Neural progenitor cell (in vitro differentiated cells): ENCODE measurements at regions not wholly inside any gene's neighbourhood (a gene's known extent, or its start where the extent isn't known, plus 50 kb on each side); places are given as distances from the start of the nearest gene placed in this dataset.

ENCODE experiments used
- DNase-seq: peaks from one replicate; pipeline ENCODE4 v3.0.0-alpha.2; 2016; ENCODE audit warnings: low spot score
- H2AFZ ChIP-seq: fragments of 200-600 bp; sonication (generic); replicated peaks from 2 replicates; pipeline ENCODE4 v1.6.1; 2016; ENCODE audit warnings: antibody characterized with exemption
- H3F3A ChIP-seq: fragments of 200-600 bp; sonication (generic); 2 replicates; pipeline ENCODE4 v1.6.1; 2016; ENCODE audit warnings: antibody characterized with exemption, low read depth
- H3K27ac ChIP-seq: fragments of 200-600 bp; sonication (generic); 2 replicates; pipeline ENCODE4 v1.5.1; 2016; ENCODE audit warnings: mild to moderate bottlenecking
- H3K27me3 ChIP-seq: fragments of 200-600 bp; sonication (generic); 2 replicates; pipeline ENCODE4 v1.6.1; 2016; ENCODE audit warnings: mild to moderate bottlenecking, moderate library complexity
- H3K36me3 ChIP-seq: fragments of 200-600 bp; sonication (generic); 2 replicates; pipeline ENCODE4 v1.5.1; 2016
- H3K4me1 ChIP-seq: fragments of 200-600 bp; sonication (generic); 2 replicates; pipeline ENCODE4 v1.6.1; 2016; ENCODE audit warnings: mixed run types
- H3K4me2 ChIP-seq: fragments of 200-600 bp; sonication (generic); 2 replicates; pipeline ENCODE4 v1.6.1; 2016
- H3K4me3 ChIP-seq: fragments of 200-600 bp; sonication (generic); 2 replicates; pipeline ENCODE4 v1.5.1; 2016
- H3K79me2 ChIP-seq: fragments of 200-600 bp; sonication (generic); 2 replicates; pipeline ENCODE4 v1.6.1; 2016; ENCODE audit warnings: low read depth
- H3K9ac ChIP-seq: fragments of 200-600 bp; sonication (generic); 2 replicates; pipeline ENCODE4 v1.6.1; 2016
- H3K9me3 ChIP-seq: fragments of 200-600 bp; sonication (generic); 2 replicates; pipeline ENCODE4 v1.5.1; 2016; ENCODE audit warnings: low read depth
- H4K20me1 ChIP-seq: fragments of 200-600 bp; sonication (generic); 2 replicates; pipeline ENCODE4 v1.6.1; 2016; ENCODE audit warnings: low read depth
- H3K27ac Mint-ChIP-seq: 3 replicates; pipeline ENCODE4 v1.8.0; 2021; ENCODE audit warnings: mixed read lengths
- H3K27me3 Mint-ChIP-seq: 2 replicates; pipeline ENCODE4 v1.8.0; 2022; ENCODE audit warnings: low read depth, mild to moderate bottlenecking, inconsistent platforms, moderate library complexity, mixed read lengths; ENCODE audit not compliant: insufficient read depth
- H3K36me3 Mint-ChIP-seq: 3 replicates; pipeline ENCODE4 v1.8.0; 2021; ENCODE audit warnings: mixed read lengths
- H3K4me1 Mint-ChIP-seq: 3 replicates; pipeline ENCODE4 v1.8.0; 2021; ENCODE audit warnings: mixed read lengths
- H3K4me3 Mint-ChIP-seq: 3 replicates; pipeline ENCODE4 v1.8.0; 2021; ENCODE audit warnings: mild to moderate bottlenecking, moderate library complexity, mixed read lengths
- H3K9me3 Mint-ChIP-seq: 3 replicates; pipeline ENCODE4 v1.8.0; 2020; ENCODE audit warnings: mixed read lengths
- EZH2 ChIP-seq: fragments of 200-600 bp; sonication (generic); IDR thresholded peaks from 2 replicates; pipeline ENCODE4 v1.6.1; 2017; ENCODE audit warnings: antibody characterized with exemption, mild to moderate bottlenecking, moderate library complexity
- EZH2phosphoT487 ChIP-seq: fragments of 200-600 bp; sonication (generic); IDR thresholded peaks from 2 replicates; pipeline ENCODE4 v1.6.1; 2017; ENCODE audit warnings: antibody characterized with exemption
- TF ChIP-seq, protein P1 (sequence below): fragments of 200-600 bp; sonication (generic); IDR thresholded peaks from 2 replicates; pipeline ENCODE4 v1.5.1; 2017; ENCODE audit warnings: antibody characterized with exemption, mild to moderate bottlenecking

- no peak for TF ChIP-seq EZH2phosphoT487
- TF ChIP-seq, protein P1, sequence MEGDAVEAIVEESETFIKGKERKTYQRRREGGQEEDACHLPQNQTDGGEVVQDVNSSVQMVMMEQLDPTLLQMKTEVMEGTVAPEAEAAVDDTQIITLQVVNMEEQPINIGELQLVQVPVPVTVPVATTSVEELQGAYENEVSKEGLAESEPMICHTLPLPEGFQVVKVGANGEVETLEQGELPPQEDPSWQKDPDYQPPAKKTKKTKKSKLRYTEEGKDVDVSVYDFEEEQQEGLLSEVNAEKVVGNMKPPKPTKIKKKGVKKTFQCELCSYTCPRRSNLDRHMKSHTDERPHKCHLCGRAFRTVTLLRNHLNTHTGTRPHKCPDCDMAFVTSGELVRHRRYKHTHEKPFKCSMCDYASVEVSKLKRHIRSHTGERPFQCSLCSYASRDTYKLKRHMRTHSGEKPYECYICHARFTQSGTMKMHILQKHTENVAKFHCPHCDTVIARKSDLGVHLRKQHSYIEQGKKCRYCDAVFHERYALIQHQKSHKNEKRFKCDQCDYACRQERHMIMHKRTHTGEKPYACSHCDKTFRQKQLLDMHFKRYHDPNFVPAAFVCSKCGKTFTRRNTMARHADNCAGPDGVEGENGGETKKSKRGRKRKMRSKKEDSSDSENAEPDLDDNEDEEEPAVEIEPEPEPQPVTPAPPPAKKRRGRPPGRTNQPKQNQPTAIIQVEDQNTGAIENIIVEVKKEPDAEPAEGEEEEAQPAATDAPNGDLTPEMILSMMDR: no peak
- TF ChIP-seq EZH2: no peak
- Mint-ChIP-seq H3K9me3 (no peaks in the 10 kb centered on the region), H3K27ac (no peak overlapping the region), H3K27me3 (no peaks in the 10 kb centered on the region), H3K4me3 (no peak overlapping the region), H3K4me1 (no peaks in the 10 kb centered on the region), H3K36me3 (no peaks in the 10 kb centered on the region)
- H3K9me3 ChIP-seq: no peaks in the 10 kb centered on the region
- DNase-seq: no peak
- no peaks in the 10 kb centered on the region for H3K4me1 ChIP-seq
- H3K36me3 ChIP-seq: no peaks in the 10 kb centered on the region
- no peaks in the 10 kb centered on the region for H4K20me1 ChIP-seq
- no peaks in the 10 kb centered on the region for H3K27me3 ChIP-seq
- no peak overlapping the region for H3K4me3 ChIP-seq
- no peak overlapping the region for H3K27ac ChIP-seq
- H2AFZ ChIP-seq: no peak overlapping the region
- no peak overlapping the region for H3K9ac ChIP-seq
- H3F3A ChIP-seq: no peaks in the 10 kb centered on the region
- H3K4me2 ChIP-seq: no peak overlapping the region
- H3K79me2 ChIP-seq: no peaks in the 10 kb centered on the region
These were observed 128.1 kb upstream of the STK26 start for GRCh38 chrX:131894995-131895394.

DNA sequence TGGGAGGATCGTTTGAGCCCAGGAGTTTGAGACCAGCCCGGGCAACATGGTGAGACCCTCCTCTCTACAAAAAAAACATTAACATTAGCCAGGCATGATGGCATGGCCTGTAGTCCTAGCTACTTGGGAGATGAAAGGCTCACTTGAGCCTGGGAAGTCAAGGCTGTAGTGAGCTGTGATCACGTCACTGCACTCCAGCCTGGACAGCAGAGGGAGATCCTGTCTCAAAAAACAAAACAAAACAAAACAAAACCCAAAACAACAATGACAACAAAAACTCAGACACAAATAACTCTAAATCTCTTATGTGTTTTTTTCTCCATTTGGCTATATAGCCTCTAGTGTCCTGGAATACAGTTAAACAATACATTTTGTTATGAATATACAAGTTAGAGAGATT, 127.3 kb upstream of the STK26 start:
- Mint-ChIP-seq H3K27ac (no peak overlapping the region), H3K4me1 (no peaks in the 10 kb centered on the region), H3K9me3 (no peaks in the 10 kb centered on the region), H3K4me3 (no peak overlapping the region), H3K27me3 (no peaks in the 10 kb centered on the region), H3K36me3 (no peaks in the 10 kb centered on the region)
- Histone ChIP-seq H4K20me1 (no peaks in the 10 kb centered on the region), H3K79me2 (no peaks in the 10 kb centered on the region), H3K4me1 (no peaks in the 10 kb centered on the region), H3F3A (no peaks in the 10 kb centered on the region), H3K9me3 (no peaks in the 10 kb centered on the region), H3K27ac (no peak overlapping the region), H3K4me3 (no peak overlapping the region), H3K27me3 (no peaks in the 10 kb centered on the region), H2AFZ (no peak overlapping the region), H3K4me2 (no peak overlapping the region), H3K9ac (no peak overlapping the region), H3K36me3 (no peaks in the 10 kb centered on the region)
- no peak for DNase-seq
- TF ChIP-seq, protein P1: no peak

- Histone ChIP-seq H3F3A (no peaks in the 10 kb centered on the region), H3K4me3 (no peak overlapping the region), H3K79me2 (no peaks in the 10 kb centered on the region), H3K27me3 (no peaks in the 10 kb centered on the region), H2AFZ (no peak overlapping the region), H4K20me1 (no peaks in the 10 kb centered on the region), H3K9me3 (no peaks in the 10 kb centered on the region), H3K27ac (no peak overlapping the region), H3K4me2 (no peak overlapping the region), H3K36me3 (no peaks in the 10 kb centered on the region), H3K9ac (no peak overlapping the region), H3K4me1 (no peaks in the 10 kb centered on the region)
- Mint-ChIP-seq H3K4me1 (no peaks in the 10 kb centered on the region), H3K36me3 (no peaks in the 10 kb centered on the region), H3K9me3 (no peaks in the 10 kb centered on the region), H3K4me3 (no peak overlapping the region), H3K27me3 (no peaks in the 10 kb centered on the region), H3K27ac (no peak overlapping the region)
- TF ChIP-seq, protein P1: no peak
- TF ChIP-seq EZH2phosphoT487 (no peak), EZH2 (no peak)
- no peak for DNase-seq
These were observed 121.6 kb upstream of the STK26 start for GRCh38 chrX:131901546-131901945.
